Vagina (tissue), 2 donors: ENCODE measurements at regions not wholly inside any gene's neighbourhood (a gene's known extent, or its start where the extent isn't known, plus 50 kb on each side); places are given as distances from the start of the nearest gene placed in this dataset.
"Not testable (repeated sequence)": the region's sequence is repeated elsewhere in the genome, so short reads cannot be mapped to it uniquely, and the experiment has no call there.

Experiments
- DNase-seq, 2 donors: peaks; one replicate each; pipeline ENCODE4 v3.0.0-alpha.2; 2017; ENCODE audit errors: extremely low spot score in 2 of 2
- H3K27ac ChIP-seq: fragments of 200-600 bp; sonication (generic); one replicate; pipeline ENCODE4 v1.5.1; 2019
- H3K27me3 ChIP-seq: fragments of 200-600 bp; sonication (generic); one replicate; pipeline ENCODE4 v1.5.1; 2019
- H3K36me3 ChIP-seq, 2 donors: fragments of 200-600 bp; sonication (generic); one replicate each; pipeline ENCODE4 v1.5.1; 2017 to 2019
- H3K4me1 ChIP-seq: fragments of 200-600 bp; sonication (generic); one replicate; pipeline ENCODE4 v1.5.1; 2019
- H3K4me3 ChIP-seq, 2 donors: fragments of 200-600 bp; sonication (generic); 1 replicate in 1 of 2; 2 replicates in 1 of 2; pipeline ENCODE4 v1.5.1; 2016 to 2019
- H3K9me3 ChIP-seq: fragments of 200-600 bp; sonication (generic); one replicate; pipeline ENCODE4 v1.5.1; 2019
- CTCF ChIP-seq, 3 experiments: fragments of 450-650 bp in 2 of 3; fragments of 200-600 bp in 1 of 3; sonication (generic) in 1 of 3; IDR thresholded peaks; one replicate each; pipeline ENCODE4 v1.5.1; 2017 to 2019; ENCODE audit warnings: antibody characterized with exemption in 3 of 3, mild to moderate bottlenecking in 2 of 3, moderate library complexity in 2 of 3
- POLR2A ChIP-seq, 2 donors: fragments of 450-650 bp; IDR thresholded peaks; one replicate each; pipeline ENCODE4 v1.6.1; 2017; ENCODE audit warnings: antibody characterized with exemption in 2 of 2, mild to moderate bottlenecking in 2 of 2, moderate library complexity in 2 of 2
- POLR2AphosphoS5 ChIP-seq, 2 donors: sonication (generic); formaldehyde crosslinking; IDR thresholded peaks; one replicate each; pipeline ENCODE4 v1.9.0; 2017; ENCODE audit warnings: antibody characterized with exemption in 2 of 2, mild to moderate bottlenecking in 2 of 2, low read depth in 1 of 2; ENCODE audit not compliant: insufficient read depth in 1 of 2
- intact Hi-C: fragments of 100-400 bp; cut with DNase I; formaldehyde crosslinking; loops from one replicate; pipeline ENCODE4 v1.15.1; 2023

DNA sequence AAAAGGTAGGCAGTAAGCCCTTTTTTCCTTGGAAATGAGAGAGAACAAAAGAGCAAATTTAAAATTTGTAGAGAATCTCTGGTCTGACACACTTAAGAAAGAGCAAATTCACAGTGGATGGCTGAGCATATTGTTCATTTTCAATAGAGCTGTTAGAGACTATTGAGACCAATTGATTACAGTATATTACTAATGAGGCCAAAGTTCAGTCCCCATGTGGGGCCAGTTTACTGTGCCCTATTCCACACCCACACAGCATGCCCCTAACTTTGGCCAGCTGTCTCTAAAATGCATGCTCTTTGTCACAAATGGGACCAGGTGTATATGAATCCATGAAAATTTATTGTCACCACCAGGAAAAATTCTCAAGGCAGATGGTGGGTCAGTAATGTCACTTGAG, 470.5 kb downstream of the PCDH7 start:
- TF ChIP-seq POLR2A (IDR thresholded peaks at IDR 0.05) (no peak), POLR2AphosphoS5 (IDR thresholded peaks at IDR 0.05; ENCODE audit: insufficient read depth in 1 of 2, low read depth in 1 of 2) (no peak), CTCF (IDR thresholded peaks at IDR 0.05) (no peak)

GRCh38 chr4:31192341-31192740, 472.2 kb downstream of the PCDH7 start:
- no peak overlapping the region for H3K27ac ChIP-seq
- DNase-seq: no peak
- no peaks in the 10 kb centered on the region for H3K27me3 ChIP-seq
- no peaks in the 10 kb centered on the region for H3K36me3 ChIP-seq
- TF ChIP-seq CTCF (IDR thresholded peaks at IDR 0.05): no peak
- no peak for TF ChIP-seq POLR2A (IDR thresholded peaks at IDR 0.05)
- no peak for TF ChIP-seq POLR2AphosphoS5 (IDR thresholded peaks at IDR 0.05; ENCODE audit: insufficient read depth in 1 of 2, low read depth in 1 of 2)
- no peaks in the 10 kb centered on the region for H3K4me1 ChIP-seq
- H3K9me3 ChIP-seq: no peaks in the 10 kb centered on the region
- intact Hi-C loops: no loop called here
- H3K4me3 ChIP-seq: no peak overlapping the region

More for the DNA sequence above, 470.5 kb downstream of the PCDH7 start:
- no peak overlapping the region for H3K27ac ChIP-seq
- no peaks in the 10 kb centered on the region for H3K4me1 ChIP-seq
- H3K4me3 ChIP-seq: no peak overlapping the region
- intact Hi-C loops: no loop called here
- no peaks in the 10 kb centered on the region for H3K27me3 ChIP-seq
- DNase-seq: no peak
- no peaks in the 10 kb centered on the region for H3K36me3 ChIP-seq
- no peaks in the 10 kb centered on the region for H3K9me3 ChIP-seq

DNA sequence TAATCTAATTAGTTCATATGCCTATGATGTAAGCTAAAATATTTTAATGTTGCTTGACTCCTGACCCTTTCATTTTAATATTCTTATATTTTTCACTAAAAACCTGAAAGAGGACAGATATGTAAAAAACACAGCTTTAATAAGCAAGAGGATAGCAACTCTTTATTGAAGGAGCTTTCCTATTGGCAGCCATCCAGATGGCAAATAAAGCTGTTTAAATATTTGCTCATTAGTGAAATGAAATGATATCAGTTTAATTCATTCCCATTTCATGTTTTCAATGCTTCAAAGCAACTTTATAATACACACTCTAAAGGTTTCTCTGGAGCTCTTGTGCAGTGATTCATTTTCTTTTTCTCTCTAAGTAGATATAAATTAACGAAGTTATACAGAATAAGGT, 473.4 kb downstream of the PCDH7 start:
- intact Hi-C loops: no loop called here
- H3K4me1 ChIP-seq: no peaks in the 10 kb centered on the region
- no peak overlapping the region for H3K4me3 ChIP-seq
- no peak overlapping the region for H3K27ac ChIP-seq
- H3K9me3 ChIP-seq: no peaks in the 10 kb centered on the region
- H3K27me3 ChIP-seq: no peaks in the 10 kb centered on the region
- DNase-seq: no peak
- no peaks in the 10 kb centered on the region for H3K36me3 ChIP-seq
- TF ChIP-seq POLR2AphosphoS5 (IDR thresholded peaks at IDR 0.05; ENCODE audit: insufficient read depth in 1 of 2, low read depth in 1 of 2) (no peak), POLR2A (IDR thresholded peaks at IDR 0.05) (no peak), CTCF (IDR thresholded peaks at IDR 0.05) (no peak)

- Histone ChIP-seq H3K36me3 (no peaks in the 10 kb centered on the region), H3K4me1 (no peaks in the 10 kb centered on the region), H3K9me3 (peaks cover 2% of the 10 kb centered on the region), H3K4me3 (no peak overlapping the region), H3K27me3 (no peaks in the 10 kb centered on the region), H3K27ac (no peak overlapping the region)
- intact Hi-C loops: no loop called here
- TF ChIP-seq POLR2A (IDR thresholded peaks at IDR 0.05): no peak
- no peak for DNase-seq
Measured at GRCh38 chr4:31194823-31195222, 474.7 kb downstream of the PCDH7 start.

DNA sequence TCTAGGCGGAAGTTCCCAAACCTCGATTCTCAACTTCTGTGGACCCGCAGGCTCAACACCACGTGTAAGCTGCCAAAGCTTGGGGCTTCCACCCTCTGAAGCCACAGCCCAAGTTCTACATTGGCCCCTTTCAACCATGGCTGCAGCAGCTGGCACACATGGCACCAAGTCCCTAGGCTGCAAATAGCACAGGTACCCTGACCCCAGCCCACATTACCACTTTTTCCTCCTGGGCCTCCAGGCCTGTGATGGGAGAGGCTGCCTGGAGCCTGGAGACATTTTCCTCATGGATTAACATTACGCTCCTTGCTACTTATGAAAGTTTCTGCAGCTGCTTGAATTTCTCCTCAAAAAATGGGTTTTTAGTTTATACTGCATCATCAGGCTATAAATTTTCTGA, 479.5 kb downstream of the PCDH7 start:
- Histone ChIP-seq H3K27ac (no peak overlapping the region), H3K27me3 (no peaks in the 10 kb centered on the region), H3K9me3 (peaks cover 2% of the 10 kb centered on the region), H3K4me1 (no peaks in the 10 kb centered on the region), H3K36me3 (no peaks in the 10 kb centered on the region), H3K4me3 (no peak overlapping the region)
- intact Hi-C loops: no loop called here
- no peak for DNase-seq
- TF ChIP-seq POLR2A (IDR thresholded peaks at IDR 0.05): no peak
- no peak for TF ChIP-seq CTCF (IDR thresholded peaks at IDR 0.05)
- no peak for TF ChIP-seq POLR2AphosphoS5 (IDR thresholded peaks at IDR 0.05; ENCODE audit: insufficient read depth in 1 of 2, low read depth in 1 of 2)

- H3K27me3 ChIP-seq, H3K9me3 ChIP-seq, intact Hi-C loops, H3K36me3 ChIP-seq, DNase-seq, H3K4me1 ChIP-seq, H3K27ac ChIP-seq, H3K4me3 ChIP-seq: not testable (repeated sequence)
Measured at GRCh38 chr4:31202054-31202453, 481.9 kb downstream of the PCDH7 start.
